NCI-H1436 (cell line): ENCODE measurements at regions not wholly inside any gene's neighbourhood (a gene's known extent, or its start where the extent isn't known, plus 50 kb on each side); places are given as distances from the start of the nearest gene placed in this dataset.
"Not testable (repeated sequence)": the region's sequence is repeated elsewhere in the genome, so short reads cannot be mapped to it uniquely, and the experiment has no call there.

Experiments
- DNase-seq: peaks from one replicate; lab custom pipeline; 2025; lab: John Stamatoyannopoulos, UW

DNA sequence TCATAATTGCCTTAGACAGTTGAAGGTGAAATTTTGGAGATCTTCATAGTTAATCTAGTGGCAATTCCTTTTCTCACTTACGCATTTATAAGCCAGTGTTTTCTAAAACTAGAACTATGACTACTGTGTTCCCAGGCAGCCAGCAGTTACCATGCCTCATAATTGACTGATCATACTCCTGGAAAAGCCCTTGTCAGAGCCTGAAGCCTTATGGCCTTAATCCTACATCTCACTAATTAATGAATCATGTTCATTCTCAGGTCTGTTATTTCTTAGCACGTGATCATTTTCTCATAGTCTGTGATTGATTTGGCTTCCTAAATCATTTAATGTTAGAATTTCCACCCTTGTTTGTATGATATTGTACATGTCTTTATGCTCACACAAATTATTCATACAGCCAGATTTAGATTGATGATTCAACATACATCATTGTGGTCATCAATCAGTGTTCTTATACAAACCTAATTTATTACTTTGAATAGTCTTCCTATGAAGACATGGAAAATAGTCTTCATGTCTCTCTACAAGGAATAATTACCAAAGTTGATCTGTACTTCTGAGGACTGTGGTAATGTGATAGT is 132.6 kb upstream of the ASCC3 start:
- no peak for DNase-seq

DNA sequence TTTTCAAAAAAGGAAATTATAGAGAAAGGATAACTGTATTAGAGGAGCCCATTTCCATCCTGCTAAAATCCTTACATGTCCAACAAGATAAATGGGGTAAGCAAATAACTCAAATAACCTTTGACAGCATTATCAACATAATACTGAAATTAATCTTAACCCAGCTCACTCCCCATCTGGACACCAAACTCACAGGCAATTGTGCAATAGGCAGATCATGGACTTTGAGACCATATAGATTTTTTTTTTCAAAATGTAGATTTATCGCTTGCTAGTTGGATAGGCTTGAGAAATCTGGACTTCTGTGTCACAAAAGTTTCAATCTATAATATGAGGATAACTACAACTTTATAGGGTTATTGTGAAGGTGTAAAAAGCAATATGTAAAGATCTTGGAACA is 134.4 kb upstream of the ASCC3 start:
- DNase-seq, result no peak

- DNase-seq, result no peak
Observed at GRCh38 chr6:101016163-101016562, 135.0 kb upstream of the ASCC3 start.

DNA sequence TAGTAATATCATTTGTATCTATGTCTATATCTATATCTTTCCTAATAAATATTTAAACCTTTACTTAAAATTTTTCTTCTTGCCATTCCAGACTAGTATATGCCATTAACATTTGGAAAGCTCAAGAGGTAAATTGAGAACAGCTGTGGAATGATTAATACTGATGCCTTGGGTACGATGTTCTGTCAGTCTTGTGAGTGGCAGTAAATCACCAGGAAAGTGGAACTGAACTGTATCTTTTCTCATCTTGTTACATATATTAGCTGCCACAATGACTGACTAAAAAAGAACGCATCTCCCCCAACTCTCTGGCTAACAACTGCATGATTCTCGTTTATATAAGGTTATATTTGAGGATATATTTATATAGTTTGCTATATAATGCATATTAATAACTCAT is 137.0 kb upstream of the ASCC3 start:
- DNase-seq, result no peak

GRCh38 chr6:101021504-101021903 is 140.4 kb upstream of the ASCC3 start:
- DNase-seq, result no peak

DNA sequence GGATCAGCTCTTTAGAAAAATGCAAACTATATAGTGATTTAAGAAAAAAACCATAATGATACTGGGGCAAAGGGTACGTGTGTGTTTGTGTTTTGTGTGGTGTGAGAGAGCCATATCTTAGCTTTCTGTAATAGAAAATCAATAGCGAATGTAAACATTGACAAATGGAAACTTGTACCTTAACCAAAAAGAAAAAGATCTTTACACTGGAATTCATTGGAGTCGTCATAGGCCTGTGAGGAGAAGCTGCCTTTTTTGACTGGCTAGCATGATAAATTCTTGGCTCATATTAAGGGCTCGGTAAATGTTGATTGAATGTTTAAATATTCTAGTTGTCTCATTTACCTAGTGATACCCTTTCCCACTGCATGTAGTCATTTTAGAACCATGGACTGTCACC is 161.8 kb upstream of the ASCC3 start:
- DNase-seq, result no peak

DNA sequence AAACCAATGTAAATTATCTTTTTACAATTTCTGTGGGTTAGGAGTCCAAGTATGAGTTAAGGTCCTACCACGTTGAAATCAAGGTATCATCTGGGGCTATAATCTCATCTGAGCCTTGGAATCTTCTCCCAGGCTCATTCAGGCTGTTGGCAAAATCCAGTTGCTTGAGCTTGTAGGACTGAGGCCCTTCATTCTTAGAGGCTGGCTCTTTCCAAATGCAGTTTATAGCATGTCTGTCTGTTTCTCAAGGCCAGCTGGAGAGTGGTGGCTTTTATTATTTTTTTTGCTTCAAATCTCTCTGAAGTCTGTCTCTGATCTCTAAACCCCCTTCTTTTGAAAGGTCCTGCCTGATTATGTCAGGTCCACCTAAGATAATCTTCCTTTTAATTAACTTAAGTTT is 177.2 kb upstream of the ASCC3 start:
- DNase-seq, result no peak

DNA sequence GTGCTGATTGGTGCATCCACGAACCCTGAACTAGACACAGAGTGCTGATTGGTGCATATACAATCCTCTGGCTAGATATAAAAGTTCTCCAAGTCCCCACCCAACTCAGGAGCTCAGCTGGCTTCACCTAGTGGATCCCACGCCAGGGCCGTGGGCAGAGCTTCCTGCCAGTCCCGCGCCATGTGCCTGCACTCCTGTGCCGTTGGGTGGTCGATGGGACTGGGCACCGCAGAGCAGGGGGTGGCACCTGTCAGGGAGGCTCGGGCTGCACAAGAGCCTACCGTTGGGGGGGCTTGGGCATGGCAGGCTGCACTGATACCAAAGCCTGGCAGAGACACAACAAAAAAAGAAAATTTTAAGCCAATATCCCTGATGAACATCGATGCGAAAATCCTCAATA is 185.4 kb upstream of the ASCC3 start:
- DNase-seq, result no peak

DNA sequence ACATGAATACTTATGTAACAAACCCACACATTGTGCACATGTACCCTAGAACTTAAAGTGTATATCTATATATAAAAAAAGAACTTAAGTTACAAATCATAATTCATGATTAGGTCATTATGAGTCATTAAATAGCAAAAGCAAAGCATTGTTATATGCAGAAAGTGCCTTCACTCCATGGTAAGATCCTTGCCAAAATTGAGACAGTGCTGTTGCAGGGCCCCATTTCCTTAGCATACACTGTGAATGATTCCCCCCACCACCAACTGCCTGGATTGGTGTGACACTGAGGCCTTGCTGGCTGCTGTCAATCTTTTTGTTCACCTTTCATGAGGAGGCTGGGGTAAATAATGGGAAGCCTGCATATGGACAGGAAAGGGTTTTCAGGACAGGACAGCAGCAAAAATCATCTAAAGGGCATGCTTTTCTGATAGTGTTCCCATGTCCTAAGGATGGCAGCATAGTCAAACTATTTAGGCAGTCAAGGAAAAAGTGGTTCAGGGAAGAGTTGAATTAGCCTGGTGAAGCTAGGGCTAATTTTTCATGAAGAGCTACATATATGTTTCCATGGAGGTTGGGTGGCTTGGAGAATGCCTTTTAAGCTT is 188.2 kb upstream of the ASCC3 start:
- DNase-seq, result no peak

DNA sequence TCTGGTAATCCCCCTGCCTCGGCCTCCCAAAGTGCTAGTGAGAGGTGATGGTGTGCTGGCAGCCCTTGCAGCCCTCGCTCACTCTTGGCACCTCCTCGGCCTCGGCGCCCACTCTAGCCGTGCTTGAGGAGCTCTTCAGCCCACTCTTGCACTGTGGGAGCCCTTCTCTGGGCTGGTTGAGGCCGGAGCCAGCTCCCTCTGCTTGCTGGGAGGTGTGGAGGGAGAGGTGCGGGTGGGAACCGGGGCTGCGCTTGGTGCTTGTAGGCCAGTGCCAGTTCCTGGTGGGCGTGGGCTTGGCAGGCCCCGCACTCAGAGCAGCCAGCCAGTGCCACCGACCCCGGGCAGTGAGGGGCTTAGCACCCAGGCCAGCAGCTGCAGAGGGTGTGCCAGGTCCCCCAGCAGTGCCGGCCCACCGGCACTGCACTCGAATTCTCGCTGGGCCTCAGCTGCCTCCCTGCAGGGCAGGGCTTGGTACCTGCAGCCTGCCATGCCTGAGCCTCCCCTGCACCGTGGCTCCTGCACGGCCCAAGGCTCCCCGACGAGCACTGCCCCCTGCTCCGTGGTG is 189.0 kb upstream of the ASCC3 start:
- no peak for DNase-seq

DNA sequence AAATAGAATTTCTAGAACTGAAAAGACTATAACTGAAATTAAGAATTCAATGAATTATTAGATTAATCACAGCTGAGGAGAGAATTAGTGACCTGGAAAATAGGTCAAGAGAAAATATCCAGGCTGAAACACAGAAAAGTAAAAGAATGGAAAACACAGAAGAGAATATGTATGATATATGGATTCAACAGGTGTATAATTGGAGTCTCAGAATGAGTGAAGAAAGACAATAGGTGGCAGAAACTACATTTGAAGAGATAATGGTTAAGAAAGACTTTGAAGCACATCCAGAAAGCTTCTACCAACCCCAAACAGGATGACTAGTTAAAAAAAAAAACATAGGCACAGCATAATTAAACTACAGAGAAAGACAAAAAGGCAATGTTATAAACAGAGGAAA is 196.2 kb upstream of the ASCC3 start:
- no peak for DNase-seq

DNA sequence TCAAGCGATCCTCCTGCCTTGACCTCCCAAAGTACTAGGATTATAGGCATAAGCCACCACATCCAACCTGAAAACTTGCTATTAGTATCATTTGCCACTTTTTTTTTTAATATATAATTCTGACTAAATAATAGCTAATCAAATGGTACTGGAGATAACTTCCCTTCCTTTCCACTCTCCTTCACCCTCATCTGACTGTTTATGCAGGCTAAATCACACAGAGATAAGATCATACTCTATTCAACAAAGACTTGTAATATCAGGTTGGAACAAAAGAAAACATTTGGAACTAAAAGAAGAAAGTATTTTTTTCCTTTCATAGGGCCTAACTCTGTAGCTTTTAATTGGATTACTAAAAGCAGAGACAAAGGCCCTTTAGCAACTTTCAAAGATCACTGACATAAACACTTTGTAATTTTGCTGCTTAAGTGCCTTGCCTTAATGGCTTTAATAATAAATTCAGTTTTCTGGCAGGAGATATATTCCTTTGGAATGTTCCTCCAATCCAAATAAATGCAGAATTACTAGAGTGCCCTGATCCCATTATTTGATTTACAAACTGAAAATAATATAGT is 198.7 kb upstream of the ASCC3 start:
- DNase-seq, result no peak

DNA sequence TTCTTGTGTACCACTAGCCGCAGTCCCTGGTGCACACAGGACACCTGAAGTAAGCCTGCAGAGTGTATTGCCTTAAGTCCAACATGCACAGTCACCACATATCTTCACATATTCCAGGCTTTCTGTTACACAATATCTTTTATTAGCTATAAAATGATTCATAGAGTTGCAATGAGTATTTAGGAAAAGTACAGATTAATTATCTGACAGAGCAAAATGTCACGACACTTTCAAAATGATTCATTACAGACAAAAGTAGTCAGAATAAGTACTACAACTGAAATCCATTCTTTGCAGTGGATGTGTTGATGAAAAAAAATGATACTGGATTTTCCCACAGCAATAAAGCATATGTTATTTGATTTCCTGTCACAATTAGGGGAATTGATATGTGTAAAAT is 199.5 kb upstream of the ASCC3 start:
- no peak for DNase-seq

- no peak for DNase-seq
Observed at GRCh38 chr6:101083533-101084175, 202.5 kb upstream of the ASCC3 start.

DNA sequence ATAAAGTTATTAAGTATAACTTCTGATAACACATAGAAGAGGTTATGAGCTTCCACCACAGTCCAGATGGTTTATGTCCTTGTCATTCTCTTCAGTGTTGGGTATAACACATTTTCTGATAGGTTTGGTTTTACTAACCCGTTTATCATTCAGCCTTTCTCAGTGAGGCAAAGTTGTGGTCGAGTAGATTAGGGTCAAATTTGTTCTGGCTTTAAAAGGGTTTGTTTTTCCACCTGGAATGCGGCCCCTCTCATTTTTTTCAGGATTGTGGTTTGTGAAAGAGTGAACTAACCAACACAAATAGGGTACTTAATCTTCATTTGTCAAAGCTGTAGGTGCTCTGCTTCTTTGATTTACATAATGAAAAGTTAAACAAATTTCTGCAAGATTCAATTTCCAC is 204.2 kb upstream of the ASCC3 start:
- DNase-seq, result no peak

- no peak for DNase-seq
Observed at GRCh38 chr6:101086473-101086872, 205.3 kb upstream of the ASCC3 start.

DNA sequence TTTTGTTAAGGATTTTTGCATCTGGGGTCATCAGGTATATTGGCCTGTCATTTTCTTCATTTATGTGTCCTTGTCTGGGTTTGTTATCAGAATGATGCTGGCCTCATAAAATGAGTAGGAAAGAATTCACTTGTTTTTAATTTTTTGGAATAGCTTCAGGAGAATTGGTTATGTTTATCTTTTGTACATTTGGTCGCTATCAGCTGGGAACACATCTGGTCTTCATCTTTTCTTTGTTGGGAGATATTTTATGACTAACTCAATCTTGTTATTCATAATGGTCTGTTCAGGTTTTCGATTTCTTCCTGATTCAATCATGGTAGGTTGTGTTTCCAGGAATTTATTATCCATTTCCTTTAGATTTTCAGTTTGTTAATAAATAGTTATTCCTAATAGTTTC is 207.5 kb upstream of the ASCC3 start:
- DNase-seq, result no peak

- no peak for DNase-seq
Observed at GRCh38 chr6:101089640-101090039, 208.5 kb upstream of the ASCC3 start.

- DNase-seq, result no peak
Observed at GRCh38 chr6:101090281-101090680, 209.2 kb upstream of the ASCC3 start.

DNA sequence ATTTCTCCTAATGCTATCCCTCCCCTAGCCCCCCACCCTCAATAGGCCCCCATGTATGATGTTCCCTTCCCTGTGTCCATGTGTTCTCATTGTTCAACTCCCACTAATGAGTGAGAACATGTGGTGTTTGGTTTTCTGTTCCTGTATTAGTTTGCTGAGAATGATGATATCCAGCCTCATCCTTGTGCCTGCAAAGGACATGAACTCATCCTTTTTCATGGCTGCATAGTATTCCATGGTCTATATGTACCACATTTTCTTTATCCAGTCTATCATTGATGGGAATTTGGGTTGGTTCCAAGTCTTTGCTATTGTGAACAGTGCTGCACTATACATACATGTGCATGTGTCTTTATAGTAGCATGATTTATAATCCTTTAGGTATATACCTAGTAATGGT is 217.5 kb upstream of the ASCC3 start:
- DNase-seq, result not testable (repeated sequence)

- DNase-seq, result no peak
Observed at GRCh38 chr6:101102702-101103101, 221.6 kb upstream of the ASCC3 start.

GRCh38 chr6:101108286-101108685 is 227.2 kb upstream of the ASCC3 start:
- no peak for DNase-seq

GRCh38 chr6:101110814-101111213 is 229.7 kb upstream of the ASCC3 start:
- DNase-seq, result no peak
